Muscle layer of colon (tissue), 2 donors: ENCODE measurements at regions not wholly inside any gene's neighbourhood (a gene's known extent, or its start where the extent isn't known, plus 50 kb on each side); places are given as distances from the start of the nearest gene placed in this dataset.
"Not testable (repeated sequence)": the region's sequence is repeated elsewhere in the genome, so short reads cannot be mapped to it uniquely, and the experiment has no call there.

Experiments
- H3K27ac ChIP-seq: one replicate; pipeline ENCODE4 v1.7.0; 2013; ENCODE audit warnings: low read depth, mild to moderate bottlenecking, low read length, moderate library complexity
- H3K27me3 ChIP-seq, 2 donors: one replicate each; pipeline ENCODE4 v1.7.0; 2013; ENCODE audit warnings: low read length in 2 of 2, mild to moderate bottlenecking in 2 of 2; ENCODE audit not compliant: insufficient read depth in 2 of 2, control insufficient read depth in 1 of 2
- H3K36me3 ChIP-seq: one replicate; pipeline ENCODE4 v1.7.0; 2013; ENCODE audit warnings: mild to moderate bottlenecking, low read length; ENCODE audit not compliant: insufficient read depth
- H3K4me1 ChIP-seq: one replicate; pipeline ENCODE4 v1.7.0; 2013; ENCODE audit warnings: mild to moderate bottlenecking, low read length; ENCODE audit not compliant: insufficient read depth
- H3K4me3 ChIP-seq, 2 donors: one replicate each; pipeline ENCODE4 v1.7.0; 2013; ENCODE audit warnings: low read length in 2 of 2, low read depth in 1 of 2, mild to moderate bottlenecking in 1 of 2, moderate library complexity in 1 of 2
- H3K9ac ChIP-seq: one replicate; pipeline ENCODE4 v1.7.0; 2013; ENCODE audit warnings: low read length
- H3K9me3 ChIP-seq: one replicate; pipeline ENCODE4 v1.7.0; 2013; ENCODE audit warnings: mild to moderate bottlenecking, low read length
- donor health status: abdominal sarcoma.
- donor health status: Adenocarcinoma of cecum.

DNA sequence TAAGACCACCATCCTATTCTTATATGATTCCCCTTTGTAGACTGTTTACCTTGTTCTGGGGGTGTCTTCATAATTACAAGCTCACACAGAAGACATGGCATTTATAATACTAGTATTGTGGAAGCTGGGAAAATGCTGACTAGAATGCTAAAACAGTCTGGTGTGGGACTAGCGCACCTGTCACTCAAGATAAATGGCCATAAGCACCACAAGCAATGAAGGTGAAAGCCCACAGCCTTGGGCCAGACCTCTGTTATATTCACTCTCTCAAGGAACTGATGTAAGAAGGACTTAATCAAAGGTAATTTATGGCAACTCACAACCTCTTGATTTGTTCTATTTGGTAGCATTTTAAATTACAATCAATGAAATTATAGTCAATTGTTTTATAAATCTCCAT, 721.5 kb downstream of the SEMA5A start:
- Histone ChIP-seq H3K4me3 (no peak overlapping the region), H3K27me3 (no peaks in the 10 kb centered on the region), H3K9me3 (no peaks in the 10 kb centered on the region), H3K36me3 (no peaks in the 10 kb centered on the region), H3K9ac (no peak overlapping the region), H3K4me1 (no peaks in the 10 kb centered on the region), H3K27ac (no peak overlapping the region)

DNA sequence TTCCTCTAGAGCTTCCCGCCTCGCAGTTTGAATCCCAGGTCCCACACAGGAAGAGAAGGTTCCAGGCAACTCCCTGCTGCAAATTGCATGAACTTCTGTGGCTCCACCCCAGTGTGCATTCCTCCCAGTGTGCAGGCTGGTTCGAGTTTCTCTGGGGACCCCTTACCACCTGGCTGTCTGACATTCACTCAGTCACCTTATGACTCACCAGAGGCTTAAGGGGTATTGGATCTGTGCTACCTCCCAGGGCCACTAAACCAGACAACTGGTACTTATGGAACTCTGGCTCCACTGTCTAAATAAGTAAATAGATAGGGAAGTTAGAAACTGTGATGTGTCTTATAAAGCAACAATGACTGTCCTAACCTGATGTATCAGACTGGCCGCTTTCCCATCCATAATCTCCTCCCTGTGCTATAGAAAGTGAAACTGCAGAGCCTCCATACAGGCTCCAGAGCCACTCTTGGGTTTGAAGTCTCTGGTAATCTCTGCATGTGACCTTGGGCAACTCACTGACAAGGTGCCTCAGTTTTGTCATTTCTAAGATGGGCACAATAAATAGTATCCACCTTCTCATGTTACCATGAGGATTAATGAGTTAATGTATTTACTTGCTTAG, 720.6 kb downstream of the SEMA5A start:
- H3K4me3 ChIP-seq = no peak overlapping the region
- H3K9ac ChIP-seq = no peak overlapping the region
- no peaks in the 10 kb centered on the region for H3K9me3 ChIP-seq
- no peak overlapping the region for H3K27ac ChIP-seq
- no peaks in the 10 kb centered on the region for H3K4me1 ChIP-seq
- H3K27me3 ChIP-seq = no peaks in the 10 kb centered on the region
- no peaks in the 10 kb centered on the region for H3K36me3 ChIP-seq

DNA sequence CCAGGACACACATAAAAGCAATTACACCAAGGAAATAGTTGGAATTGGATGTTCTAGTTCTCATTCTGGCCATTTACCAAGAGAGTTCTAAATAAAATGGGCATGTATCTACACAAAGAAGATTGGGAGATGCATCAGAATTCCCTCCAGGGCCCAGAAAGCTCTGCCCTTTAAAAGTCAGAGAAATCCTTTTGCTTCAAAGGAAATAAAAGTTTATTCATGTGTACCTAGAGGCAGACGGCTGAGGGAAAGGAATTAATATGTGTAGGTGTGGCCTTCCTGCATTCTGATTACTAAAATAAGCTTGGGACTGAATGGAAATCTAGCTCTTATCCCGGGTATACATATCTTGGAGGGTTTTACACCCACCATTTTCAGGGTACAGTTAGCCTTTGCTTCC, 719.4 kb downstream of the SEMA5A start:
- Histone ChIP-seq H3K9me3 (no peaks in the 10 kb centered on the region), H3K9ac (no peak overlapping the region), H3K4me3 (no peak overlapping the region), H3K36me3 (no peaks in the 10 kb centered on the region), H3K4me1 (no peaks in the 10 kb centered on the region), H3K27me3 (no peaks in the 10 kb centered on the region), H3K27ac (no peak overlapping the region)

DNA sequence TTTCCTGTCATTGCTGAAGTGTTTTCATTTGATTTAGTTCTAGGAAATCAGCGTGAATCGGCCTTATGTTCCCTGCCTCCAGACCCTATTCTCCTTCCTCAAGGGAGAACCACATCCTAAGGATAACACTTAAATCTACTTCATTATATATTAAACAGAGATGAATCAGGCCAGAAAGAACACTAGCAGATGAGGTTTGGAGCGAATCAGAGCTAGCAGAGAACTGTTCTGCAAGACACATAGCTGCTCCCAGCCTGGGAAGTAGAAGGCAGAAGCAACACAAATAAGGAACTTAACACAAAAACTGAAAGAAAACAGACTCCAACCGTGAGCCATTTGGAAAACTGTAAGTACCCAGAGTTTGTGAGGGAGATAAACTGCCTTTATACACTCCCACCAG, 718.2 kb downstream of the SEMA5A start:
- no peaks in the 10 kb centered on the region for H3K36me3 ChIP-seq
- H3K4me1 ChIP-seq = no peaks in the 10 kb centered on the region
- H3K4me3 ChIP-seq = no peak overlapping the region
- no peaks in the 10 kb centered on the region for H3K27me3 ChIP-seq
- H3K9me3 ChIP-seq = no peaks in the 10 kb centered on the region
- no peak overlapping the region for H3K27ac ChIP-seq
- no peak overlapping the region for H3K9ac ChIP-seq

DNA sequence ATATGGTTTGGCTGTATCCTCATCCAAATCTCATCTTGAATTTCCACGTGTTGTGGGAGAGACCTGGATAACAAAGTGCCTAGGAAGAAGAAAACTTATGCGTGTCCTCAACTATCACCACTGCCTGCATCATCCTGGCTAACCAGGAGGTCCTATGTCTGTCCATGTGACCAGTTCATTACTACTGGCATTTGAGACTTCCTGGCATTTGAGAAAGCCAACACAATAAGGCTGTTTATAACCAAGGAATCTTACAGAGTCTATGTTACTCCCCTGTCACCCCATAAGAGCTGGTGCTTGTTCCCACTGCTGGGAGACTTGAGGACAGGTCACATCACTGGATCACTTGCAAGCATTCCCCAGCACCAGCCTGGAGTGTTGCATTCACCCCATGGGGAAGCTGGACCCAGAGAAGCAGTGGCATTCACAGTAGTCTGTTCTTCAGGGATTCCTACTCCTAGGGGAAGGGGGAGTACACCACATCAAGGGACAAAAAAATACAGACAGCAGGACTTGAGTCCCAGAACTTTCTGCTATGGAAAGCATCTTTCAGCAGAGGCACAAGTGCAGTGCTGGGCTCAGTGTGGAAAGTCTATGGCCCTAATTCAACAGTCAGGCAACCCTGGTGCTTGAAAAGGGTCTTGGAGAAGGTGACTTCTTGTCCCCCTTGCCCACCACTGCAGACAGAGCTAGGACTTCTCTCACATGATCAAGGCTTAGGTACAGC, 717.1 kb downstream of the SEMA5A start:
- Histone ChIP-seq H3K4me3 (no peak overlapping the region), H3K4me1 (no peaks in the 10 kb centered on the region), H3K27me3 (no peaks in the 10 kb centered on the region), H3K9ac (no peak overlapping the region), H3K36me3 (no peaks in the 10 kb centered on the region), H3K27ac (no peak overlapping the region), H3K9me3 (no peaks in the 10 kb centered on the region)

DNA sequence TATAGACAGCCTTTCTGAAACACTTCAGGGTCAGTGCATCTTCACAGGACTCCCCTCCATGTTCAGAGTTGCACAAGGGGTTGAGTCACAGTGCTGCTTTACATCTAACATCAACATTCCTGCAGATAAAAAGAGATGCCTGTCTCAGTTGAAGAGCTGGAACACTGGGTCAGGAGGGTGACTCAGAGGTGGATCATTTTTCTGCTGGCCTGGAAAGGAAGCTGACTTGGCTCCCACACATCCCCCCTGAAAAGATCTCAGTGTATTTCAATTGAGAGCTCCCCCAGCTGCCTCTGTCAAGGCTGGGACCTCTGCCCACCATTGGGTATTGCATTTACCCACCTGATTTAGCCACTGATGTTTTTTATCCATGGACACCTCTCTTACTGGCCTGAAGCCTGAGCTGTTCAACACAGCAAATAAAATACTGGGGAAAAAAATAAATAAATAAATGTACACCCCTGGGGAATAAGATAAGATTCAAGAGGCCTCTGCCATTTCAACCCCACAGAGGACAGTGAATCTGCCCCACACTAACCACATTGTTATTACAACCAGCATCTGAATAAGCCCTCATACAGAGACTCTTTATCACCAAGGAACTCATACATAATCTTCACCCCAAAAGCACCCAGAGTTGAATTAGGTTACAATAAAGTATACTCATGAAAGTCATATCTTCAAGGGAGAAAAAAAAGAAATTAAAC, 716.4 kb downstream of the SEMA5A start:
- H3K4me1 ChIP-seq = no peaks in the 10 kb centered on the region
- no peak overlapping the region for H3K9ac ChIP-seq
- no peak overlapping the region for H3K4me3 ChIP-seq
- H3K9me3 ChIP-seq = no peaks in the 10 kb centered on the region
- no peak overlapping the region for H3K27ac ChIP-seq
- no peaks in the 10 kb centered on the region for H3K27me3 ChIP-seq
- H3K36me3 ChIP-seq = no peaks in the 10 kb centered on the region

DNA sequence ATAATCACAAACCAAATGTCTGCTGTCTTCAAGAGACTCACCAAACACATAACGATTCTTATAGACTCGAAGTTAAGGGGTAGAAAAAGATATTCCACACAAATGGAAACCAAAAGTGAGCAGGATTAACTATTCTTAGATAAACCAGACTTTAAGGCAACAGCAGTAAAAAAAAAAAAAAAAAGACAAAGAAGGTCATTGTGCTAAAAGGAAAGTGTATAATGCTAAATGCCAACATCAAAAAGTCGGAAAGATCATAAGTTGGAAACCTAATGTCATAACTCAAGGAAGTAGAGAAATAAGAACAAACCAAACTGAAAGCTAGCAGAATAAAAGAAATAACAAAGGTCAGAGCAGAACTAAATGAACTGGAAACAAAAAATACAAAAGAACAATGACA, 714.6 kb downstream of the SEMA5A start:
- no peaks in the 10 kb centered on the region for H3K36me3 ChIP-seq
- no peaks in the 10 kb centered on the region for H3K4me1 ChIP-seq
- no peaks in the 10 kb centered on the region for H3K27me3 ChIP-seq
- no peak overlapping the region for H3K9ac ChIP-seq
- no peaks in the 10 kb centered on the region for H3K9me3 ChIP-seq
- no peak overlapping the region for H3K27ac ChIP-seq
- H3K4me3 ChIP-seq = no peak overlapping the region

DNA sequence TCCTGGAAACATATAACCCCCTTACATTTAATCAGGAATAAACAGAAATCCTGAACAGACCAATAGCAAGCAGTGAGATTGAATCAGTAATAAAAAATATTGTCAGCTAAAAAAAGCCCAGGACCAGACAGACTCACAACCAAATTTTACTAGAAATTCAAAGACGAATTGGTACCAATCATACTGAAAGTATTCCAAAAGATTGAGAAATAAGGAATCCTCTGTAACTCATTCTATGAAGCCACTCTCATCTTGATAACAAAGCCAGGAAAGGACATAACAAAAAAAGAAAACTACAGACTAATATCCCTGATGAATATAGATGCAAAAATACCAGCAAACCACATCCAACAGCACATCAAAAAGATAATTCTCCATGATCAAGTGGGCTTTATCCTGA, 714.0 kb downstream of the SEMA5A start:
- H3K4me3 ChIP-seq = no peak overlapping the region
- H3K36me3 ChIP-seq = no peaks in the 10 kb centered on the region
- no peak overlapping the region for H3K9ac ChIP-seq
- no peaks in the 10 kb centered on the region for H3K4me1 ChIP-seq
- H3K9me3 ChIP-seq = no peaks in the 10 kb centered on the region
- no peaks in the 10 kb centered on the region for H3K27me3 ChIP-seq
- no peak overlapping the region for H3K27ac ChIP-seq

DNA sequence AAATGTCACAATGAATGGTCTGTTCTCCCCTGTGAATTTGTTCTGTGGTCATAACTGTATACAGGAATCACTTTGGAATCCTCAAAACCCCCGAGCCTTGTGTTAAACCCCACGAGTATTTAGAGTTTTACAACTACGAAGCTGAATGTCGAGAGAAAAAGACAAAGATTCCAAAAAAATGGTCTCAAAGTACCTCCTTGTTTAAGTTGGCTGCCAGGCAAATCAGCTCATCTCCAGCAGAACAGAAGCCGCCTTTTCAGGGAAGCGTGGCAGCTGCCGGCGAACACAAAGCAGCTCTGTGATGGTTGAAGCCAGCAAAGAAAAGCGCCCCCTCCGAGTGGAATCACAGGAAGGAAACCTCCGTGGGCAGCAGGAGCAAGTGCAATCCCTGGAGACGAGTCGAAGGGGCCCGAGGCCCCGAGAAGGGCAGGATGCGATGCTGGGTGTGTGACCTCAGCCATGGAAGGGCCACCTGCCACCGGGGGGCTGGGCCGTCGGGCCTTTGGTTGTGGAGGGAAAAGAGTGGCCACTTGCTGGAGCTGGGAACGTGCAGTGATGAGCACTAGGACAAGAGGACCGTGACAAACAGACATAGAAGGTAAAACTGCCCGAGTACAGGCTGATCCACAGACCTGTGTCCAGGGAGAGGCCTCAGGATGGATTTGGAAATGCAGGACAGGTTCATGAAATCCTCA, 706.4 kb downstream of the SEMA5A start:
- no peak overlapping the region for H3K9ac ChIP-seq
- no peak overlapping the region for H3K4me3 ChIP-seq

DNA sequence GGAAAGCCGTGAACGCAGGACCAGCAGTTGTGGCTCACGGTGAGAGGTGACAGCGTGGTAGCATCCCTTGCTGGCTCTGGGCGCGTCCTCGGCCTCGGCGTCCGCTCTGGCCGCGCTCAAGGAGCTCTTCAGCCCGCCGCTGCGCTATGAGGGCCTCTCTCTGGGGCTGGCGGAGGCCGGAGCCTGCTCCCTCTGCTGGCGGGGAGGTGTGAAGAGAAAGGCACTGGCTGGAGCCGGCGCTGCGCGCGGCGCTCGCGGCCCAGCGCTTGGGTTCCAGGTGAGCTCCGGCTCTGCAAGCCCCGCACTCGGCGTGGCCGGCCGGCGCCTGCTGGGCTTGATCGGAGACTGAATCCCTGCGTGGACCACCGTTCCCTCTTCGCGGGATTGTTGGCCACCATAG, 705.6 kb downstream of the SEMA5A start:
- Histone ChIP-seq H3K9me3 (no peaks in the 10 kb centered on the region), H3K36me3 (no peaks in the 10 kb centered on the region), H3K27me3 (no peaks in the 10 kb centered on the region), H3K27ac (no peak overlapping the region), H3K4me3 (no peak overlapping the region), H3K4me1 (no peaks in the 10 kb centered on the region), H3K9ac (no peak overlapping the region)

More for the DNA sequence above, 706.4 kb downstream of the SEMA5A start:
- no peak overlapping the region for H3K27ac ChIP-seq
- H3K9me3 ChIP-seq = no peaks in the 10 kb centered on the region
- no peaks in the 10 kb centered on the region for H3K36me3 ChIP-seq
- no peaks in the 10 kb centered on the region for H3K27me3 ChIP-seq
- no peaks in the 10 kb centered on the region for H3K4me1 ChIP-seq

DNA sequence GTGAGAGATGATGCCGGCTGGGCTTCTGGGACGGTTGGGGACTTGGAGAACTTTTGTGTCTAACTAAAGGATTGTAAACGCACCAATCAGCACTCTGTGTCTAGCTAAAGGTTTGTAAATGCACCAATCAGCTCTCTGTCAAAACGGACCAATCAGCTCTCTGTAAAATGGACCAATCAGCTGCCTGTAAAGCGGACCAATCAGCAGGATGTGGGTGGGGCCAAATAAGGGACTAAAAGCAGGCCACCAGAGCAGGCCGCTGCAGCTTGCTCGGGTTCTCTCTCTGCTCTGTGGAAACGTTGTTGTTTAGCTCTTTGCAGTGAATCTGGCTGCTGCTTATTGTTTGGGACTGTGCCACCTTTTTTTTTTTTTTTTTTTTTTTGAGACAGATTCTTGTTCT, 705.1 kb downstream of the SEMA5A start:
- H3K36me3 ChIP-seq, H3K4me1 ChIP-seq, H3K4me3 ChIP-seq, H3K9me3 ChIP-seq, H3K9ac ChIP-seq, H3K27ac ChIP-seq, H3K27me3 ChIP-seq: not testable (repeated sequence)
